ENCODE measurements at regions not wholly inside any gene's neighbourhood (a gene's known extent, or its start where the extent isn't known, plus 50 kb on each side); places are given as distances from the start of the nearest gene placed in this dataset.

DNA sequence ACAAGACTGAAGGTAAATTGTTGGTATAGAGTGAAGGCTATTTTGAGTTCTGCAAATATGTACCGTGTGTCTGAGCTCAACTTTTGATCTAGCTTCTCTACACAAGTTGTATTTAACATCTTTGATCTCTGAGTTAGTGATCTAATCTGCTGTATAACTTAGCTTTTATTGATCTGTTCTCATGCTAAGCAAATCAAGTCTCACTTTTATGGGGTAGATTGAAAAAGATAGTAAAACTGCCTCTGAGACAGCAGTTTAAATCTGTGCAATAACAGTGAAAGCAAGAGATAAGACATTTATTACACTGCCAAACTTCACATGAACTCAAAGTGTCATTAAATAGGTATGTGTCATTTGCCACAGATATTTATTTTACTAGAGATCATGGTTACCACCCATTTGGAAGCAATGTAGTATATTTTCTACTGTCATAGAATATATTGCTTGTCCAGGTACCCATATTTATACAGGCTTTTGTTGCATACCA lies 477.3 kb downstream of the ISL1 start:
- Histone ChIP-seq H4K20me1 (ENCODE audit: insufficient read depth) (no peaks in the 10 kb centered on the region), H2AFZ (ENCODE audit: low read depth, low read length) (no peak overlapping the region), H3K4me3 (ENCODE audit: low read length) (no peak overlapping the region), H3K4me2 (ENCODE audit: low read length) (no peak overlapping the region), H3K27me3 (ENCODE audit: insufficient read depth, low read depth, low read length) (no peaks in the 10 kb centered on the region), H3K27ac (ENCODE audit: low read length) (no peak overlapping the region), H3K79me2 (replicated peaks; ENCODE audit: insufficient read depth, low read length) (no peaks in the 10 kb centered on the region), H3K36me3 (ENCODE audit: insufficient read depth, low read length) (no peaks in the 10 kb centered on the region), H3K9ac (ENCODE audit: low read length) (no peak overlapping the region), H3F3A (ENCODE audit: insufficient read depth, low read length, poor library complexity, severe bottlenecking) (no peaks in the 10 kb centered on the region), H3K9me2 (ENCODE audit: insufficient read depth, low read length) (no peaks in the 10 kb centered on the region), H3K9me3 (ENCODE audit: low read length) (no peaks in the 10 kb centered on the region)
- no peak for TF ChIP-seq RAD21 (conservative IDR thresholded peaks at IDR 0.05)
- TF ChIP-seq, protein P1, sequence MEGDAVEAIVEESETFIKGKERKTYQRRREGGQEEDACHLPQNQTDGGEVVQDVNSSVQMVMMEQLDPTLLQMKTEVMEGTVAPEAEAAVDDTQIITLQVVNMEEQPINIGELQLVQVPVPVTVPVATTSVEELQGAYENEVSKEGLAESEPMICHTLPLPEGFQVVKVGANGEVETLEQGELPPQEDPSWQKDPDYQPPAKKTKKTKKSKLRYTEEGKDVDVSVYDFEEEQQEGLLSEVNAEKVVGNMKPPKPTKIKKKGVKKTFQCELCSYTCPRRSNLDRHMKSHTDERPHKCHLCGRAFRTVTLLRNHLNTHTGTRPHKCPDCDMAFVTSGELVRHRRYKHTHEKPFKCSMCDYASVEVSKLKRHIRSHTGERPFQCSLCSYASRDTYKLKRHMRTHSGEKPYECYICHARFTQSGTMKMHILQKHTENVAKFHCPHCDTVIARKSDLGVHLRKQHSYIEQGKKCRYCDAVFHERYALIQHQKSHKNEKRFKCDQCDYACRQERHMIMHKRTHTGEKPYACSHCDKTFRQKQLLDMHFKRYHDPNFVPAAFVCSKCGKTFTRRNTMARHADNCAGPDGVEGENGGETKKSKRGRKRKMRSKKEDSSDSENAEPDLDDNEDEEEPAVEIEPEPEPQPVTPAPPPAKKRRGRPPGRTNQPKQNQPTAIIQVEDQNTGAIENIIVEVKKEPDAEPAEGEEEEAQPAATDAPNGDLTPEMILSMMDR (IDR thresholded peaks at IDR 0.05; ENCODE audit: poor library complexity, severe bottlenecking) = no peak
- TF ChIP-seq MXI1 (conservative IDR thresholded peaks at IDR 0.05; ENCODE audit: poor library complexity, severe bottlenecking) = no peak
- no peak for TF ChIP-seq EZH2 (IDR thresholded peaks at IDR 0.05; ENCODE audit: borderline replicate concordance, insufficient read depth, low read length, poor library complexity, severe bottlenecking)
- no peak for TF ChIP-seq POLR2AphosphoS5 (IDR thresholded peaks at IDR 0.05)
- TF ChIP-seq EP300 (conservative IDR thresholded peaks at IDR 0.05; ENCODE audit: poor library complexity, severe bottlenecking) = no peak
- no peak for TF ChIP-seq TAF1 (IDR thresholded peaks at IDR 0.05; ENCODE audit: low read depth)
- TF ChIP-seq, protein P2, sequence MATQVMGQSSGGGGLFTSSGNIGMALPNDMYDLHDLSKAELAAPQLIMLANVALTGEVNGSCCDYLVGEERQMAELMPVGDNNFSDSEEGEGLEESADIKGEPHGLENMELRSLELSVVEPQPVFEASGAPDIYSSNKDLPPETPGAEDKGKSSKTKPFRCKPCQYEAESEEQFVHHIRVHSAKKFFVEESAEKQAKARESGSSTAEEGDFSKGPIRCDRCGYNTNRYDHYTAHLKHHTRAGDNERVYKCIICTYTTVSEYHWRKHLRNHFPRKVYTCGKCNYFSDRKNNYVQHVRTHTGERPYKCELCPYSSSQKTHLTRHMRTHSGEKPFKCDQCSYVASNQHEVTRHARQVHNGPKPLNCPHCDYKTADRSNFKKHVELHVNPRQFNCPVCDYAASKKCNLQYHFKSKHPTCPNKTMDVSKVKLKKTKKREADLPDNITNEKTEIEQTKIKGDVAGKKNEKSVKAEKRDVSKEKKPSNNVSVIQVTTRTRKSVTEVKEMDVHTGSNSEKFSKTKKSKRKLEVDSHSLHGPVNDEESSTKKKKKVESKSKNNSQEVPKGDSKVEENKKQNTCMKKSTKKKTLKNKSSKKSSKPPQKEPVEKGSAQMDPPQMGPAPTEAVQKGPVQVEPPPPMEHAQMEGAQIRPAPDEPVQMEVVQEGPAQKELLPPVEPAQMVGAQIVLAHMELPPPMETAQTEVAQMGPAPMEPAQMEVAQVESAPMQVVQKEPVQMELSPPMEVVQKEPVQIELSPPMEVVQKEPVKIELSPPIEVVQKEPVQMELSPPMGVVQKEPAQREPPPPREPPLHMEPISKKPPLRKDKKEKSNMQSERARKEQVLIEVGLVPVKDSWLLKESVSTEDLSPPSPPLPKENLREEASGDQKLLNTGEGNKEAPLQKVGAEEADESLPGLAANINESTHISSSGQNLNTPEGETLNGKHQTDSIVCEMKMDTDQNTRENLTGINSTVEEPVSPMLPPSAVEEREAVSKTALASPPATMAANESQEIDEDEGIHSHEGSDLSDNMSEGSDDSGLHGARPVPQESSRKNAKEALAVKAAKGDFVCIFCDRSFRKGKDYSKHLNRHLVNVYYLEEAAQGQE (IDR thresholded peaks at IDR 0.05; ENCODE audit: borderline replicate concordance) = no peak
- no peak for TF ChIP-seq SMC3 (conservative IDR thresholded peaks at IDR 0.05; ENCODE audit: poor library complexity)

DNA sequence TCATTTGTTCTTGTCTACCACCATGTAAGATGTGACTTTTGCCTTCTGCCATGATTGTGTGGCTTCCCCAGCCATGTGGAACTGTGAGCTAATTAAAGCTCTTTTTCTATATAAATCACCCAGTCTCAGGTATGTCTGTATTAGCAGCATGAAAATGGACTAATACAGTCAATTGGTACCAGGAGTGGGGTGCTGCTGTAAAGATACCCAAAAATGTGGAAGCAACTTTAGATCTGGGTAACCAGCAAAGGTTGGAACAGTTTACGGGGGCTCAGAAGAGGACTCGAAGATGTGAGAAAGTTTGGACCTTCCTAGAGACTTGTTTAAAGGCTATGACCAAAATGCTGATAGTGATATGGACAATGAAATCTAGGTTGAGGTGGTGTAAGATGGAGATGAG lies 488.9 kb downstream of the ISL1 start:
- H3F3A ChIP-seq (ENCODE audit: insufficient read depth, low read length, poor library complexity, severe bottlenecking) = no peaks in the 10 kb centered on the region
- no peaks in the 10 kb centered on the region for H4K20me1 ChIP-seq (ENCODE audit: insufficient read depth)
- H3K27ac ChIP-seq (ENCODE audit: low read length) = no peak overlapping the region
- no peaks in the 10 kb centered on the region for H3K36me3 ChIP-seq (ENCODE audit: insufficient read depth, low read length)
- H3K4me2 ChIP-seq (ENCODE audit: low read length) = no peak overlapping the region
- no peak overlapping the region for H3K4me3 ChIP-seq (ENCODE audit: low read length)
- no peaks in the 10 kb centered on the region for H3K27me3 ChIP-seq (ENCODE audit: insufficient read depth, low read depth, low read length)
- H2AFZ ChIP-seq (ENCODE audit: low read depth, low read length) = no peak overlapping the region
- TF ChIP-seq POLR2AphosphoS5 (IDR thresholded peaks at IDR 0.05) (no peak), SMC3 (conservative IDR thresholded peaks at IDR 0.05; ENCODE audit: poor library complexity) (no peak), MXI1 (conservative IDR thresholded peaks at IDR 0.05; ENCODE audit: poor library complexity, severe bottlenecking) (no peak), TAF1 (IDR thresholded peaks at IDR 0.05; ENCODE audit: low read depth) (no peak)
- TF ChIP-seq, protein P1 (IDR thresholded peaks at IDR 0.05; ENCODE audit: poor library complexity, severe bottlenecking) = no peak
- H3K79me2 ChIP-seq (replicated peaks; ENCODE audit: insufficient read depth, low read length) = no peaks in the 10 kb centered on the region
- no peak overlapping the region for H3K9ac ChIP-seq (ENCODE audit: low read length)
- no peaks in the 10 kb centered on the region for H3K9me2 ChIP-seq (ENCODE audit: insufficient read depth, low read length)
- H3K9me3 ChIP-seq (ENCODE audit: low read length) = peaks cover under 1% of the 10 kb centered on the region
